ENCODE measurements at regions not wholly inside any gene's neighbourhood (a gene's known extent, or its start where the extent isn't known, plus 50 kb on each side); places are given as distances from the start of the nearest gene placed in this dataset.
"Not testable (repeated sequence)": the region's sequence is repeated elsewhere in the genome, so short reads cannot be mapped to it uniquely, and the experiment has no call there.

DNA sequence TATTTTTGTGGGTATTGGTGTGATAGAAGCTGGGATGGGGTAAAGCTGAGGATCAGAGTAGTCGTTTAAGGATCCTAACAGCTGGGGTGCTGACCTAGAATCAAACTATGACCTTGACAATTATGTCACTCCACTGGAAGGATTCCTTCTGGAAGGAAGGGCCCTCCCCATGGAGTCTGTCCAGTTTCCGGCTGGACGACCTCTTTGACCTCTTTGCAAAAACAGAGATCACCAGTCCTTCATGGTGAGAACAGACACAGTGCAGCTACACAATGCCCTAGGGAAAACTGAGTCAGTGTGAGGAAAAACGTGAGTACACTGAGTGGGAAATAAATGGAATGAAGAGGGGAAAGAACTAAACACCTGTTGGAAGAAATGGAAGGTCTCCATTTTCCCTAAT lies 445.6 kb downstream of the MAT2B start:
- no peaks in the 10 kb centered on the region for H3K4me1 ChIP-seq (ENCODE audit: control insufficient read depth, insufficient read depth, low read length)
- no peaks in the 10 kb centered on the region for H3K27me3 ChIP-seq (ENCODE audit: control insufficient read depth, insufficient read depth, low read length)
- DNase-seq (ENCODE audit: low read depth, low spot score): no peak
- no peaks in the 10 kb centered on the region for H3K9me3 ChIP-seq (ENCODE audit: control insufficient read depth, insufficient read depth, low read length)
- no peak overlapping the region for H3K4me3 ChIP-seq (ENCODE audit: low read length)
- H3K36me3 ChIP-seq (ENCODE audit: control insufficient read depth, insufficient read depth, low read length): no peaks in the 10 kb centered on the region
- no CpG with 5 or more reads among the region's 4 CpGs for WGBS (ENCODE audit: insufficient coverage, insufficient read length)
- H3K27ac ChIP-seq (ENCODE audit: low read length): no peak overlapping the region

DNA sequence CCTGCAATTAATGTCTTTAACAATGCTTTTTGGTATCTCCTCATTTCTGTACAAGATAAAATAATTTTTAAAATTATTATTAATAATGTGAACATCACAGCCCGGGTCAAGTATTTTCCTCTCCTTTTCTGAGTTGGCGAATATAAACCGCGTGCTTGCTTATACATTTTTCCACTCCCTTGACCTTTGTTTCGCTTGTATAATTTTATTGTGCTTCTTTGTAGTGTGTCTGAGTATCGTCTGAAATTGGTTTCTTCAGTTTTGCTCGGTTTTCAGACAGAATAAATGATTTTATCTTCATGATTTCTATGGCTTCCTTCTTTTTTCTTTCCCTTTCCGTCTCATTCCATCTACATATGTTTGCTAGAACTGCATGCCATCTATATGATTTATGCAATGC lies 448.5 kb downstream of the MAT2B start:
- Histone ChIP-seq H3K27ac (ENCODE audit: low read length) (no peak overlapping the region), H3K4me1 (ENCODE audit: control insufficient read depth, insufficient read depth, low read length) (no peaks in the 10 kb centered on the region), H3K9me3 (ENCODE audit: control insufficient read depth, insufficient read depth, low read length) (no peaks in the 10 kb centered on the region), H3K4me3 (ENCODE audit: low read length) (no peak overlapping the region), H3K36me3 (ENCODE audit: control insufficient read depth, insufficient read depth, low read length) (no peaks in the 10 kb centered on the region), H3K27me3 (ENCODE audit: control insufficient read depth, insufficient read depth, low read length) (no peaks in the 10 kb centered on the region)
- no CpG with 5 or more reads among the region's 8 CpGs for WGBS (ENCODE audit: insufficient coverage, insufficient read length)
- DNase-seq (ENCODE audit: low read depth, low spot score): no peak

DNA sequence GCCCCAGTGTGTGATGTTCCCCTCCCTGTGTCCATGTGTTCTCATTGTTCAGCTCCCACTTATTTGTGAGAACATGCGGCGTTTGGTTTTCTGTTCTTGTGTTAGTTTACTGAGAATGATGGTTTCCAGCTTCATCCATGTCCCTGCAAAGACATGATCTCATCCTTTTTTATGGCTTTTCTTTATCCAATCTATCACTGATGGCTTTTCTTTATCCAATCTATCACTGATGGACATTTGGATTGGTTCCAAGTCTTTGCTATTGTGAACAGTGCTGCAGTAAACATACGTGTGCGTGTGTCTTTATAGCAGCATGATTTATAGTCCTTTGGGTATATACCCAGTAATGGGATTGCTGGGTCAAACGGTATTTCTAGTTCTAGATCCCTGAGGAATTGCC lies 455.8 kb downstream of the MAT2B start:
- DNase-seq (ENCODE audit: low read depth, low spot score); H3K4me3 ChIP-seq (ENCODE audit: low read length); H3K27ac ChIP-seq (ENCODE audit: low read length); H3K9me3 ChIP-seq (ENCODE audit: control insufficient read depth, insufficient read depth, low read length); H3K36me3 ChIP-seq (ENCODE audit: control insufficient read depth, insufficient read depth, low read length); H3K27me3 ChIP-seq (ENCODE audit: control insufficient read depth, insufficient read depth, low read length); H3K4me1 ChIP-seq (ENCODE audit: control insufficient read depth, insufficient read depth, low read length): not testable (repeated sequence)
- WGBS (ENCODE audit: insufficient coverage, insufficient read length): no CpG with 5 or more reads among the region's 5 CpGs

DNA sequence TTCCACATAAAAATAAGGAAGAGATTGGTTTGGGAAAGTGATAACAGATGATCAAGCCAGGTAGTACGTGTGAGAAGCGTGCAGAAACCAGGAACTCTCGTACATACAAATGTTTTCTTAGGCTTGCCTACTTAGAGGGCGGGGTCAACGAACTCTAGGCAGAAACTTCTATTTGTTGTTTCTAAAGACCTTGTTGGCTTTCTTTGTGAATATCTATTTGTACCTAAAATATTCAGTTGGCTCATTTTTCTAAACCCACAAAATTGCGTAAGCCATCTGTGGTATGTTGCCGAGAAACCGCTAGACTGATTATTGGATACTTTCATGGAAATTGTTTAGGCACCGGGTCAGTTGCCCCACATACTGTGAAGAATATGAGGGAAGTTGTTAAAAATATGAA lies 458.5 kb downstream of the MAT2B start:
- Histone ChIP-seq H3K36me3 (ENCODE audit: control insufficient read depth, insufficient read depth, low read length) (no peaks in the 10 kb centered on the region), H3K4me1 (ENCODE audit: control insufficient read depth, insufficient read depth, low read length) (no peaks in the 10 kb centered on the region), H3K27ac (ENCODE audit: low read length) (no peak overlapping the region), H3K4me3 (ENCODE audit: low read length) (no peak overlapping the region), H3K9me3 (ENCODE audit: control insufficient read depth, insufficient read depth, low read length) (no peaks in the 10 kb centered on the region), H3K27me3 (ENCODE audit: control insufficient read depth, insufficient read depth, low read length) (no peaks in the 10 kb centered on the region)
- WGBS (ENCODE audit: insufficient coverage, insufficient read length): no CpG with 5 or more reads among the region's 9 CpGs
- no peak for DNase-seq (ENCODE audit: low read depth, low spot score)

DNA sequence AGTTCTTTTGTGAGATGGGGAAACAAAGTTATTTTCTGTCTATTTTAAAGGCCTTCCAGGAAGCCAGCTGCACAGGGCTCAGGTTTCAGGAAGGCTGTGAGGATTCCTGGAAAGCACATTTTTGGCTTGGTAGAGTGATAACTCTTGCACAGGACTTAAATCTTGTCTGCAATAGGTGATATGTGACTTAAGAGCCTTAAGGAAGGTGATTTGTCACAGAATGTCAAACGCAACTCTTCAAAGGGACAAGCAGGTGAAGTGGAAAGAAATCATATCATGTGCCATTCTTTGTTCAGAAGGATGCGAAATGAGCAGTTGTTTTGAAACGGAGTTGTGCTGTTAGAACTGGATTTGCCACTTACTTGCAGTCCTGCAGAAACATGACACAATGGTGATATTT lies 459.3 kb downstream of the MAT2B start:
- WGBS (ENCODE audit: insufficient coverage, insufficient read length): no CpG with 5 or more reads among the region's 3 CpGs
- Histone ChIP-seq H3K27me3 (ENCODE audit: control insufficient read depth, insufficient read depth, low read length) (no peaks in the 10 kb centered on the region), H3K4me3 (ENCODE audit: low read length) (no peak overlapping the region), H3K4me1 (ENCODE audit: control insufficient read depth, insufficient read depth, low read length) (no peaks in the 10 kb centered on the region), H3K36me3 (ENCODE audit: control insufficient read depth, insufficient read depth, low read length) (no peaks in the 10 kb centered on the region), H3K9me3 (ENCODE audit: control insufficient read depth, insufficient read depth, low read length) (no peaks in the 10 kb centered on the region), H3K27ac (ENCODE audit: low read length) (no peak overlapping the region)
- no peak for DNase-seq (ENCODE audit: low read depth, low spot score)

DNA sequence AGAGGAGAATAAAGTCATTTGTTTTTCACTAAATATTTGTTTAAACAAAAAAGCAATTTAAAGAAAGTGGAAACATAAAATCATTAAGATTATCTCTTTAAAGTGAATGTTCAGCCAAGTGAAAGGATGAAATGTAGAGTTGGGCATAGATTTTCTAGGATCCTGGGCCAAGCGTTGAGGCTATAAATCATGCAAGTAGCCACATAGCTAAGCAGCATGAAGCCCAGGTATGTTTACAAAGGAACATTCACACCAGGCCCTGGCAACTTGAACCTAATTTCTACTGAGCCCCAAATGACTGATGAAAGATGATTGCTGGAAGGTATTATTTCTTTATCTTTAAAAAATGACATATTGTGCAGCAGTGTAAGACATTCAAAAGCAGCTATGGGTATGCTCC lies 461.8 kb downstream of the MAT2B start:
- H3K36me3 ChIP-seq (ENCODE audit: control insufficient read depth, insufficient read depth, low read length): no peaks in the 10 kb centered on the region
- H3K4me1 ChIP-seq (ENCODE audit: control insufficient read depth, insufficient read depth, low read length): no peaks in the 10 kb centered on the region
- H3K27me3 ChIP-seq (ENCODE audit: control insufficient read depth, insufficient read depth, low read length): no peaks in the 10 kb centered on the region
- no CpG with 5 or more reads among the region's 1 CpG for WGBS (ENCODE audit: insufficient coverage, insufficient read length)
- DNase-seq (ENCODE audit: low read depth, low spot score): no peak
- H3K27ac ChIP-seq (ENCODE audit: low read length): no peak overlapping the region
- H3K4me3 ChIP-seq (ENCODE audit: low read length): no peak overlapping the region
- no peaks in the 10 kb centered on the region for H3K9me3 ChIP-seq (ENCODE audit: control insufficient read depth, insufficient read depth, low read length)

DNA sequence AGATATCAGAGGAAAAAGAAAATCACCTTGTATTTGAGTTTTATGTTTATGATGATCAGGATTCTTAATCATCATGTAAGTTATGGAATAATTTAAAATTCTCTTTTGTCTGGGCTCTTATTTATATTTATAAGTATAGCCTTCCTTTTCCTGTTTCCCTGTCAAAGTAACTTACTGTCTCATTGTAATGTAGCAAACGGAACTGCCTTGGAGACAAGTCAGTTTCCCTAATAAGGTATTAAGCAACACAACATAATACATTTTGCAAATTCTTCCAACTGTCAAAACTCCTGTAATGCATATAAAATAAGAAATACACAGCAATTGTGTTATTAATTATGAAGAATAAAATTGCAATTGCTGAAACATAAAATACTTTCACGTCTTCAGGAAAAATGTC lies 463.2 kb downstream of the MAT2B start:
- H3K27me3 ChIP-seq (ENCODE audit: control insufficient read depth, insufficient read depth, low read length): no peaks in the 10 kb centered on the region
- no peaks in the 10 kb centered on the region for H3K9me3 ChIP-seq (ENCODE audit: control insufficient read depth, insufficient read depth, low read length)
- no peak overlapping the region for H3K27ac ChIP-seq (ENCODE audit: low read length)
- H3K4me3 ChIP-seq (ENCODE audit: low read length): no peak overlapping the region
- DNase-seq (ENCODE audit: low read depth, low spot score): no peak
- H3K4me1 ChIP-seq (ENCODE audit: control insufficient read depth, insufficient read depth, low read length): no peaks in the 10 kb centered on the region
- H3K36me3 ChIP-seq (ENCODE audit: control insufficient read depth, insufficient read depth, low read length): no peaks in the 10 kb centered on the region
- WGBS (ENCODE audit: insufficient coverage, insufficient read length): no CpG with 5 or more reads among the region's 2 CpGs

DNA sequence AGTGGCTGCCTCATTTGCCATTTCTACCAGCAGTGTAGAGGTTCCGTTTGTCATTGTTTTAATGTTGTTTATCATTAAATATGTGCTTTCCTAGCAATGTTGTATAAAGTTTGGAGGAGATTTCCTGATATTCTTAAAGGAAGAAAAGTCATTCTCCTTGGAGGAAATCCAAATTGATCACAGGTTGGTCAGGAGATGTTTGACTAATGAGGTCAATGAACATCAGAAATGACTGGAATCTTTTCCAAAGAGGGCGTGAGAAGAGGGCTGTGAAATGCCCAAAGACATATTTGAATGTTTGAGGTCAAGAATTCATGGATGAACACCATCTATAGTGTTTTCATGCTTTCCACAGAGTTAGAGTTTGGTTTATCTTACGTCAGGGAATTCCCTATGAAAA lies 471.3 kb downstream of the MAT2B start:
- Histone ChIP-seq H3K4me3 (ENCODE audit: low read length) (no peak overlapping the region), H3K4me1 (ENCODE audit: control insufficient read depth, insufficient read depth, low read length) (no peaks in the 10 kb centered on the region), H3K36me3 (ENCODE audit: control insufficient read depth, insufficient read depth, low read length) (no peaks in the 10 kb centered on the region), H3K27me3 (ENCODE audit: control insufficient read depth, insufficient read depth, low read length) (no peaks in the 10 kb centered on the region), H3K27ac (ENCODE audit: low read length) (no peak overlapping the region), H3K9me3 (ENCODE audit: control insufficient read depth, insufficient read depth, low read length) (no peaks in the 10 kb centered on the region)
- WGBS (ENCODE audit: insufficient coverage, insufficient read length): no CpG with 5 or more reads among the region's 3 CpGs
- no peak for DNase-seq (ENCODE audit: low read depth, low spot score)

DNA sequence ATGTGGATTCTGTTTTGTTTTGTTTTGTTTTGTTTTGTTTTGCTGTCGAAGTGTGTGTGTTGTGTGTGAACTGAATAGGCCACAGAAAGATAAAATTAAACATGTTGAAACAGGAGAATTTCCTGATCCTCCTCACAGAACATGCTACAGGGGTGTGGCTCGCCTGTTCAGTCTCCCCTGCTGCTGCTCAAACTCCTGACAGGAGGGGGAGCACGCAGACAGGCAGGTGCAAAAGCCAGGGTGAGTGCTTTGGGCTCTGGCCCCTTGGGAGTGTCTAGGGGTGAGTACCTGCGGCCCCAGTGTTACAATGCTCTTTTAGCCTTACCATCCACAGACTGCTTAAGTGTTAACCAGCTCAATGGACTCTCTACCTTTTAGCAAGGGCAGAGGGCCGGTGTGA lies 473.5 kb downstream of the MAT2B start:
- Histone ChIP-seq H3K27me3 (ENCODE audit: control insufficient read depth, insufficient read depth, low read length) (no peaks in the 10 kb centered on the region), H3K9me3 (ENCODE audit: control insufficient read depth, insufficient read depth, low read length) (no peaks in the 10 kb centered on the region), H3K4me3 (ENCODE audit: low read length) (no peak overlapping the region), H3K36me3 (ENCODE audit: control insufficient read depth, insufficient read depth, low read length) (no peaks in the 10 kb centered on the region), H3K4me1 (ENCODE audit: control insufficient read depth, insufficient read depth, low read length) (no peaks in the 10 kb centered on the region), H3K27ac (ENCODE audit: low read length) (no peak overlapping the region)
- WGBS (ENCODE audit: insufficient coverage, insufficient read length): no CpG with 5 or more reads among the region's 5 CpGs
- no peak for DNase-seq (ENCODE audit: low read depth, low spot score)

DNA sequence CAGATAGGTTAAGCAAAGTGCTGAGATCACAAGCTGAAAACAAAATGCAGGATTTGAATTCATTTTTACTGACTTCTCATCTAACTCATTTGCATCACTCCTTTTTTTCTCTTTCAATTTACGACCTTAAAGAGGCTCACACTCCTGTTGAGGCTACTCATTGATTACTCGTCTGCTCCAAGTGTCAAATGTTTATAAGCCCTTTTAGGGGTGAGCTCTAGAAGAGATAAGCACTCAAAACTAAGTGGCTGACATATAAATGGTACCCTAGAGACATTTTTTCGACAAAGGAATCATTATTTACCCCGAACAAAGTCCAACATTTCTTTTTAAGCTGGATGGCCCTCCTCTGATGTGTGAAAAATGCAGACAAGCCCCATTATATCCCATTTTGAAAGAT lies 483.1 kb downstream of the MAT2B start:
- Histone ChIP-seq H3K9me3 (ENCODE audit: control insufficient read depth, insufficient read depth, low read length) (no peaks in the 10 kb centered on the region), H3K4me1 (ENCODE audit: control insufficient read depth, insufficient read depth, low read length) (no peaks in the 10 kb centered on the region), H3K27me3 (ENCODE audit: control insufficient read depth, insufficient read depth, low read length) (no peaks in the 10 kb centered on the region), H3K4me3 (ENCODE audit: low read length) (no peak overlapping the region), H3K36me3 (ENCODE audit: control insufficient read depth, insufficient read depth, low read length) (no peaks in the 10 kb centered on the region), H3K27ac (ENCODE audit: low read length) (no peak overlapping the region)
- no peak for DNase-seq (ENCODE audit: low read depth, low spot score)
- WGBS (ENCODE audit: insufficient coverage, insufficient read length): no CpG with 5 or more reads among the region's 4 CpGs

DNA sequence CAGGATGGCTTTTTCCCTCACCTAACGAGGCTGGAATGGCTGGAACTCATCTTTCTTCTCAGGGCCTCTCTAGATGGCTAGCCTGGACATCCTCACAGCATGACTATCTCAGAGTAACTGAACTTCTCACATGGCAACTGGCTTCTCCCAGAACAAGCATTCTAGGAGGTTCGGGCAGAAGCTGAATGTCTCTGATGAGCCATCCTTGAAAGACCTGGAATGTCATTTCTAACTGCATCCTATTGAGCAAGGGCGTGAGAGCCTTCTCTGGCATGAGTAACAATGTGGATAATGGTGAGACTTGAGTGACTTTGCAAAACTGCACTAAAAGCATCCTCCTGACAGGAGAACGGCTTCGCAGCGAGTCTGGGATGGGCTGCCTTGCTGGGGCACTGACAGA lies 487.7 kb downstream of the MAT2B start:
- no peak for DNase-seq (ENCODE audit: low read depth, low spot score)
- no CpG with 5 or more reads among the region's 6 CpGs for WGBS (ENCODE audit: insufficient coverage, insufficient read length)
- Histone ChIP-seq H3K27ac (ENCODE audit: low read length) (no peak overlapping the region), H3K36me3 (ENCODE audit: control insufficient read depth, insufficient read depth, low read length) (no peaks in the 10 kb centered on the region), H3K27me3 (ENCODE audit: control insufficient read depth, insufficient read depth, low read length) (no peaks in the 10 kb centered on the region), H3K4me1 (ENCODE audit: control insufficient read depth, insufficient read depth, low read length) (no peaks in the 10 kb centered on the region), H3K4me3 (ENCODE audit: low read length) (no peak overlapping the region), H3K9me3 (ENCODE audit: control insufficient read depth, insufficient read depth, low read length) (no peaks in the 10 kb centered on the region)
